HCT116 (cell line): ENCODE measurements at regions not wholly inside any gene's neighbourhood (a gene's known extent, or its start where the extent isn't known, plus 50 kb on each side); places are given as distances from the start of the nearest gene placed in this dataset.

Experiments used
- ATAC-seq: fragments of 200-7000 bp; cut with Tn5 transposase; 2 replicates; pipeline ENCODE4 v1.9.1; 2020; ENCODE audit warnings: mild to moderate bottlenecking, moderate library complexity
- BruUV-seq: library from RNA; stranded (reverse); fragments of 400-500 nt; replicated peaks from 2 replicates; lab custom pipeline; 2021; lab: Mats Ljungman, UMichigan
- CTCF ChIA-PET: fragments of 300-600 bp; sonication (Branson Sonifier 250); formaldehyde crosslinking; loops from one replicate; lab custom pipeline; 2021; ENCODE audit warnings: antibody characterized with exemption; lab: Charles Lee
- POLR2A ChIA-PET: fragments of 300-600, 350-600 bp; sonication (Branson Sonifier 250); formaldehyde crosslinking; loops from one replicate; lab custom pipeline; 2021; ENCODE audit warnings: antibody characterized with exemption; lab: Charles Lee
- RAD21 ChIA-PET, 2 experiments: fragments of 300-600 bp; sonication (Branson Sonifier 250); formaldehyde crosslinking; loops; one replicate each; lab custom pipeline; 2023; ENCODE audit warnings: low total read pairs in 2 of 2; ENCODE audit not compliant: uncharacterized antibody in 2 of 2, unreplicated experiment in 2 of 2, low non-redundant PET in 1 of 2; lab: Charles Lee
- DNase-seq: peaks from one replicate; pipeline ENCODE4 v3.0.0-alpha.2; 2010; ENCODE audit warnings: low read depth, low spot score
- H2AFZ ChIP-seq: fragments of 200-600 bp; shearing (Covaris generic), sonication (generic); 2 replicates; pipeline ENCODE4 v1.6.1; 2017; ENCODE audit warnings: low read depth, mixed run types, mixed read lengths, antibody characterized with exemption, low read length; ENCODE audit not compliant: poor library complexity, severe bottlenecking
- H3K27ac ChIP-seq: 2 replicates; pipeline ENCODE4 v1.5.1; 2012; ENCODE audit warnings: low read depth, low read length
- H3K27me3 ChIP-seq: fragments of 200-600 bp; sonication (generic); 2 replicates; pipeline ENCODE4 v1.6.1; 2016; ENCODE audit warnings: mixed run types, low read length, mixed read lengths; ENCODE audit not compliant: insufficient read depth
- H3K36me3 ChIP-seq, 2 experiments: fragments of 200-500 bp in 1 of 2; fragments of 200-600 bp in 1 of 2; sonication (Bioruptor generic) in 1 of 2; sonication (generic) in 1 of 2; 2 replicates each; pipeline versions ENCODE4 v1.5.1 to v1.6.1; 2014 to 2016; ENCODE audit warnings: low read length in 2 of 2, inconsistent platforms in 1 of 2, mixed read lengths in 1 of 2, mixed run types in 1 of 2; ENCODE audit not compliant: insufficient read depth in 2 of 2, control insufficient read depth in 1 of 2
- H3K4me1 ChIP-seq, 2 experiments: fragments of 200-600 bp in 1 of 2; sonication (generic) in 1 of 2; 2 replicates each; pipeline versions ENCODE4 v1.5.1 to v1.6.1; 2012 to 2017; ENCODE audit warnings: low read length in 2 of 2, inconsistent platforms in 1 of 2, mild to moderate bottlenecking in 1 of 2, mixed read lengths in 1 of 2, mixed run types in 1 of 2, moderate library complexity in 1 of 2; ENCODE audit not compliant: insufficient read depth in 2 of 2, control insufficient read depth in 1 of 2
- H3K4me2 ChIP-seq: fragments of 200-600 bp; sonication (generic); 2 replicates; pipeline ENCODE4 v1.6.1; 2017; ENCODE audit warnings: mixed run types, low read length, mixed read lengths
- H3K4me3 ChIP-seq, 2 experiments: fragments of 200-600 bp in 1 of 2; sonication (generic) in 1 of 2; replicated peaks in 1 of 2; 2 replicates each; pipeline ENCODE4 v1.5.1; 2011 to 2016; ENCODE audit warnings: low read length in 2 of 2, control low read depth in 1 of 2, low read depth in 1 of 2, mild to moderate bottlenecking in 1 of 2, mixed read lengths in 1 of 2, mixed run types in 1 of 2
- H3K79me2 ChIP-seq: fragments of 200-600 bp; sonication (generic); 2 replicates; pipeline ENCODE4 v1.6.1; 2017; ENCODE audit warnings: mild to moderate bottlenecking, mixed run types, low read length, moderate library complexity, mixed read lengths; ENCODE audit not compliant: insufficient read depth
- H3K9ac ChIP-seq: fragments of 200-600 bp; sonication (generic); 2 replicates; pipeline ENCODE4 v1.6.1; 2016; ENCODE audit warnings: low read length, mixed read lengths
- H3K9me2 ChIP-seq: fragments of 200-600 bp; sonication (generic), shearing (Covaris generic); 2 replicates; pipeline ENCODE4 v1.6.1; 2017; ENCODE audit warnings: mixed run types, mild to moderate bottlenecking, moderate library complexity; ENCODE audit not compliant: insufficient read depth
- H3K9me3 ChIP-seq, 2 experiments: fragments of 200-500 bp in 1 of 2; fragments of 200-600 bp in 1 of 2; sonication (Bioruptor generic) in 1 of 2; sonication (generic) in 1 of 2; 2 replicates each; pipeline ENCODE4 v1.6.1; 2014 to 2017; ENCODE audit warnings: low read length in 2 of 2, mixed read lengths in 2 of 2, inconsistent platforms in 1 of 2, low read depth in 1 of 2, mild to moderate bottlenecking in 1 of 2, mixed run types in 1 of 2, moderate library complexity in 1 of 2; ENCODE audit not compliant: control insufficient read depth in 1 of 2, insufficient read depth in 1 of 2
- H4K20me1 ChIP-seq: fragments of 200-600 bp; sonication (generic), shearing (Covaris generic); 2 replicates; pipeline ENCODE4 v1.6.1; 2017; ENCODE audit warnings: mixed run types, mild to moderate bottlenecking, moderate library complexity; ENCODE audit not compliant: insufficient read depth
- ATF3 ChIP-seq: IDR thresholded peaks from 2 replicates; pipeline ENCODE4 v1.6.1; 2012
- CEBPB ChIP-seq: IDR thresholded peaks from 2 replicates; pipeline ENCODE4 v1.6.1; 2012; ENCODE audit warnings: low read depth
- ELF1 ChIP-seq: IDR thresholded peaks from 2 replicates; pipeline ENCODE4 v1.6.1; 2012; ENCODE audit warnings: low read depth, borderline replicate concordance
- EZH2 ChIP-seq: fragments of 200-600 bp; sonication (generic); IDR thresholded peaks from 2 replicates; pipeline ENCODE4 v1.6.1; 2017; ENCODE audit warnings: antibody characterized with exemption, mixed run types
- EZH2phosphoT487 ChIP-seq: fragments of 200-600 bp; IDR thresholded peaks from 2 replicates; pipeline ENCODE4 v1.6.1; 2018; ENCODE audit warnings: antibody characterized with exemption, borderline replicate concordance
- FOSL1 ChIP-seq: IDR thresholded peaks from 2 replicates; pipeline ENCODE4 v1.6.1; 2012; ENCODE audit warnings: low read depth
- MAX ChIP-seq: IDR thresholded peaks from 2 replicates; pipeline ENCODE4 v1.6.1; 2012
- POLR2AphosphoS5 ChIP-seq: IDR thresholded peaks from 2 replicates; pipeline ENCODE4 v1.6.1; 2011; ENCODE audit warnings: mild to moderate bottlenecking, low read depth, low read length, moderate library complexity
- SIN3A ChIP-seq: IDR thresholded peaks from 2 replicates; pipeline ENCODE4 v1.6.1; 2012; ENCODE audit warnings: low read depth
- SP1 ChIP-seq: IDR thresholded peaks from 2 replicates; pipeline ENCODE4 v1.6.1; 2012; ENCODE audit warnings: low read depth
- SRF ChIP-seq: IDR thresholded peaks from 2 replicates; pipeline ENCODE4 v1.6.1; 2012; ENCODE audit warnings: low read depth
- ZBTB33 ChIP-seq: IDR thresholded peaks from 2 replicates; pipeline ENCODE4 v1.6.1; 2011; ENCODE audit warnings: mild to moderate bottlenecking, low read length, moderate library complexity; ENCODE audit not compliant: insufficient replicate concordance; ENCODE audit errors: extremely low read depth
- ZNF274 ChIP-seq: fragments of 200-500 bp; sonication (Bioruptor generic); IDR thresholded peaks from 2 replicates; pipeline ENCODE4 v1.6.1; 2014; ENCODE audit warnings: mild to moderate bottlenecking, low read depth, low read length, inconsistent platforms
- intact Hi-C: fragments of 100-400 bp; cut with micrococcal nuclease; formaldehyde crosslinking; loops from 2 replicates; pipeline ENCODE4 v1.10.0; 2022

GRCh38 chr21:39104911-39105310 is 78.3 kb downstream of the PSMG1 start:
- TF ChIP-seq ZBTB33 (no peak), SIN3A (no peak), ATF3 (no peak), CEBPB (no peak), SRF (no peak), MAX (no peak), ZNF274 (no peak), POLR2AphosphoS5 (no peak), EZH2 (no peak), FOSL1 (no peak), EZH2phosphoT487 (no peak), ELF1 (no peak), SP1 (no peak)
- ChIA-PET CTCF (no interaction called here), RAD21 (no interaction called here), POLR2A (no interaction called here)
- DNase-seq (no peak), ATAC-seq (no peak)
- H3K27ac ChIP-seq, result no peak overlapping the region
- intact Hi-C loops, result no loop called here
- H4K20me1 ChIP-seq, result no peaks in the 10 kb centered on the region
- H3K4me2 ChIP-seq, result no peak overlapping the region
- no peak overlapping the region for H2AFZ ChIP-seq
- H3K4me3 ChIP-seq, result no peak overlapping the region
- no peaks in the 10 kb centered on the region for H3K36me3 ChIP-seq
- H3K27me3 ChIP-seq, result peaks cover 9% of the 10 kb centered on the region; the same call in 1 of the 2 replicates
- H3K79me2 ChIP-seq, result no peaks in the 10 kb centered on the region
- no peaks in the 10 kb centered on the region for H3K4me1 ChIP-seq
- no TSS peak for BruUV-seq
- H3K9me3 ChIP-seq, result no peaks in the 10 kb centered on the region
- H3K9ac ChIP-seq, result no peak overlapping the region
- H3K9me2 ChIP-seq, result no peaks in the 10 kb centered on the region
